WERI-Rb-1 (cell line): ENCODE measurements at regions not wholly inside any gene's neighbourhood (a gene's known extent, or its start where the extent isn't known, plus 50 kb on each side); places are given as distances from the start of the nearest gene placed in this dataset.
"Not testable (repeated sequence)": the region's sequence is repeated elsewhere in the genome, so short reads cannot be mapped to it uniquely, and the experiment has no call there.

ENCODE experiments used
- DNase-seq: peaks from one replicate; pipeline ENCODE4 v3.0.0-alpha.2; 2020
- H3K27ac ChIP-seq: fragments of 250-450 bp; sonication (Bioruptor Pico); 2 replicates; pipeline ENCODE4 v1.5.1; 2020; ENCODE audit warnings: mild to moderate bottlenecking, moderate library complexity
- H3K27me3 ChIP-seq: fragments of 250-450 bp; sonication (Bioruptor Pico); 2 replicates; pipeline ENCODE4 v1.5.1; 2021; ENCODE audit warnings: mild to moderate bottlenecking, low read depth, moderate library complexity; ENCODE audit not compliant: insufficient read depth, severe bottlenecking
- H3K36me3 ChIP-seq: fragments of 250-450 bp; sonication (Bioruptor Pico); 2 replicates; pipeline ENCODE4 v1.5.1; 2020; ENCODE audit warnings: mild to moderate bottlenecking, moderate library complexity
- H3K4me3 ChIP-seq: 2 replicates; pipeline ENCODE4 v1.5.1; 2011; ENCODE audit warnings: low read depth, mild to moderate bottlenecking, control low read depth, low read length
- H3K9me3 ChIP-seq: fragments of 250-450 bp; sonication (Bioruptor Pico); 2 replicates; pipeline ENCODE4 v1.5.1; 2021; ENCODE audit warnings: mild to moderate bottlenecking, moderate library complexity; ENCODE audit not compliant: severe bottlenecking
- CTCF ChIP-seq: IDR thresholded peaks from 2 replicates; pipeline ENCODE4 v1.5.1; 2011; ENCODE audit warnings: low read depth, mild to moderate bottlenecking, control low read depth, inconsistent platforms, low read length

- H3K4me3 ChIP-seq, result no peak overlapping the region
- no peaks in the 10 kb centered on the region for H3K27me3 ChIP-seq
- no peaks in the 10 kb centered on the region for H3K36me3 ChIP-seq
- DNase-seq, result no peak
- TF ChIP-seq CTCF, result no peak
- no peaks in the 10 kb centered on the region for H3K9me3 ChIP-seq
- H3K27ac ChIP-seq, result no peak overlapping the region
These were observed 201.8 kb upstream of the ZNF385D start for GRCh38 chr3:21952856-21953255.

- no peaks in the 10 kb centered on the region for H3K27me3 ChIP-seq
- DNase-seq, result no peak
- no peaks in the 10 kb centered on the region for H3K9me3 ChIP-seq
- TF ChIP-seq CTCF, result no peak
- no peak overlapping the region for H3K4me3 ChIP-seq
- H3K27ac ChIP-seq, result no peak overlapping the region
- no peaks in the 10 kb centered on the region for H3K36me3 ChIP-seq
These were observed 203.7 kb upstream of the ZNF385D start for GRCh38 chr3:21954709-21955108.

- H3K27me3 ChIP-seq, result no peaks in the 10 kb centered on the region
- H3K36me3 ChIP-seq, result no peaks in the 10 kb centered on the region
- no peaks in the 10 kb centered on the region for H3K9me3 ChIP-seq
- H3K4me3 ChIP-seq, result no peak overlapping the region
- no peak for TF ChIP-seq CTCF
- no peak overlapping the region for H3K27ac ChIP-seq
- no peak for DNase-seq
These were observed 204.4 kb upstream of the ZNF385D start for GRCh38 chr3:21955406-21955805.

GRCh38 chr3:21960033-21960432 lies 209.0 kb upstream of the ZNF385D start:
- H3K9me3 ChIP-seq, result no peaks in the 10 kb centered on the region
- no peaks in the 10 kb centered on the region for H3K27me3 ChIP-seq
- H3K36me3 ChIP-seq, result no peaks in the 10 kb centered on the region
- DNase-seq, result no peak
- H3K4me3 ChIP-seq, result no peak overlapping the region
- H3K27ac ChIP-seq, result no peak overlapping the region
- no peak for TF ChIP-seq CTCF

- H3K4me3 ChIP-seq, result no peak overlapping the region
- DNase-seq, result no peak
- H3K27ac ChIP-seq, result no peak overlapping the region
- no peaks in the 10 kb centered on the region for H3K36me3 ChIP-seq
- TF ChIP-seq CTCF, result no peak
- H3K9me3 ChIP-seq, result no peaks in the 10 kb centered on the region
- H3K27me3 ChIP-seq, result no peaks in the 10 kb centered on the region
These were observed 211.4 kb upstream of the ZNF385D start for GRCh38 chr3:21962456-21962855.

- not testable (repeated sequence) for H3K4me3 ChIP-seq, H3K27ac ChIP-seq, H3K27me3 ChIP-seq, H3K9me3 ChIP-seq, H3K36me3 ChIP-seq
- DNase-seq, result peak; percentile 60
These were observed 215.4 kb upstream of the ZNF385D start for GRCh38 chr3:21966457-21966856.
